ENCODE measurements at regions not wholly inside any gene's neighbourhood (a gene's known extent, or its start where the extent isn't known, plus 50 kb on each side); places are given as distances from the start of the nearest gene placed in this dataset.

DNA sequence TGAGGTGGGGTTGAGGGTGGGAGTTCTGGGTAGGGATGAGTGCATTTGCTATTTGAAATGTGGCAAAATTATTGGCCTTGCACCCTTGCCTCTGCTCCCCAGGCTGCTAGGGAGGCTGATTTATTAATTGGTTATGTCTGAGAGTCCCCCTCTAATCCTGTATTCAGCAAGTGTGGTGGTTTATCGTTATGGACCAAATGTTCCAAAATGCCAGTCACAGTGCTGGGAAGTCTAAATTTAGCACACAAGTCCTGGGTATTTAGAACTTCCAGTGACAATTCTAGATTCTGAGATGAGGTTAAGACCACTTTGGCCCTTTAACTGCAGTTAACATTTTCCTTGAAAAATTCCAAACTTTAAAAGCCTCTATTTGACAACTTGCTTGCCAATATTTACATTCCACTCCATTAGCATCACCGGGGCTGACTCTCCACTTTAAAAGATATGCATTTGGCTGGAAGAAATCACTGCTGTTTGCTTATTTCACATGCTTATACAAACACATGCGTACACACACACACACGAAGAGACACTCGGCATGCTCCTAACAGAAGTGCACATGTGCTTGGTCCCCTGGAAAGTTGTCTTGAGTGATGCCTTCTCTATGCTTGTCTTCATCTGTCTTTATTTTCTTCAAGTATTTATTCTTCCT, 247.7 kb downstream of the IL20RB start:
- DNase-seq = no peak

DNA sequence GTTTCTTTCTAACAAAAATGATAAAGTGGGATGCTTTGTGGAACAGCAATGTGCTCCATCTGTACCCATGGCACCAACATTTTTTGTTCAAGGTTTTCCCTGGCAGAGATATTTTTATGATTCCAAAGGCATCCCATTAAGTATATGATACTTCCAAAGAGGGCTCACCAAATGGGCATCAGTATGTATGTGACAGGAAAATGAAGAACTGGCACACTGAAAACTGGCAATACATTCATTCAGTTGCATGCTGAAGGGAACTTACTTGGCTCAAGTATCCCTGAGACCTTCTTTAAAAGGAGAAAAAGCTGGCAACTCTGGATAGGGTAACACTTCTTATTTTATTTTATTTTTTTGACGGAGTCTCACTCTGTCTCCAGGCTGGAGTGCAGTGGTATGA, 249.8 kb downstream of the IL20RB start:
- no peak for DNase-seq

GRCh38 chr3:137217733-137218132, 259.9 kb downstream of the IL20RB start:
- no peak for DNase-seq

- DNase-seq = no peak
Observed at GRCh38 chr3:137219801-137220445, 262.1 kb downstream of the IL20RB start.

GRCh38 chr3:137222736-137223225, 265.0 kb downstream of the IL20RB start:
- no peak for DNase-seq

- no peak for DNase-seq
Observed at GRCh38 chr3:137224464-137224863, 266.7 kb downstream of the IL20RB start.

DNA sequence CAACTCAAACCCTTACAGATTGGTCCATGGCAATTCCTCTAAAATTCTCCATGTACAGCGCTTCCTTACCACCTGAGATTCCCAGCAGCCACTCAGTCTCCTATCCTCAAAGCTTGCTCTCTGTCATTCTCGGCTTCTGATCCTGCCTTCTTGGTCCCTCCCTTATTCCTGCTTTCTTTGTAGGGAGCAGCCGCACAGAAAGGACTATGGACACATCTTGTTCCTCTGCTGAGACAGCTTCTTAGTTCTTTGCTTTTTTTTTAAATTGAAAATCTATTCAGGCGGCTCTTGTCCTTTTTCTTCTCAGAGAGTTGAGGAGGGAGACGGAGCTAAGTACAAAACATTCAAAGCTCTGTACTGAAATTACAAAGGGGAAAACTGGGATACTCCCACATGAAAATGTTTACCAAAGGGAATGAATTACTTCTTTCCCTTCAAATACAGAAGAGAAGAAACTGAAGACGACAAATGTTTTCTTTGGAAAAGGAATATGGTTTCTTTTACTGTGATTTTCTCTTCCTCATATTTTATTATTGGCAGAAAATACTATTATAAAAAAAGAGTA, 285.1 kb downstream of the IL20RB start:
- DNase-seq = no peak

- DNase-seq = no peak
Observed at GRCh38 chr3:137246491-137246890, 288.7 kb downstream of the IL20RB start.

DNA sequence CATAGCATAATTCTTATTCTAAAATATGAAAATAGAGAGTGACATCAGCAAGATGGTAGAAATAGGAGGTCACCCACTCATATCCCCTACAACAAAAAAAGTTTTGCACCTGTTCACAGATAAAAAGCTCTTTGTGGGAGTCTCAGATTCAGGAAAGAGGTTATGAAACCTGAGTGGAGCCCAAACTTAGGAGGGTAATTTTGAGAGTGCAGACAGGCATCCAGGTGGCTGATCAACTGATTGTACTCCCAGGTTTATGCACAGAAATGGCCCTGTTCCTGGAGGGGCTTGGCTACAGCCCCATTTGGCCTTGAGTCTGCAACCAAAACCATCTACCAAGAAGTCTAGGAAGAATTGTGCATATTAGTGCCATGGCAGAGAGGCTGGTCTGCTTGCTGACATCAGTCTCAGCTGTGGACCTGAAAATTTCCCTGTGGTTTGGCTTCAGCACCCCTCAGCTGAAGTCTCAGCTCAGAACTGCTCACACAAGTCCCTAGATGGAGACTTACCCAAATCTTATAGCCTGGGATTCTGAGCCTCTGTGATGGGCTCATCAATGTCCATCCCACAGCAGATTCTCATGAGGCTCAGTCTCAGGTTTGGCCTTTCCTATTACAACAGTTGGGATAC, 291.6 kb downstream of the IL20RB start:
- no peak for DNase-seq

DNA sequence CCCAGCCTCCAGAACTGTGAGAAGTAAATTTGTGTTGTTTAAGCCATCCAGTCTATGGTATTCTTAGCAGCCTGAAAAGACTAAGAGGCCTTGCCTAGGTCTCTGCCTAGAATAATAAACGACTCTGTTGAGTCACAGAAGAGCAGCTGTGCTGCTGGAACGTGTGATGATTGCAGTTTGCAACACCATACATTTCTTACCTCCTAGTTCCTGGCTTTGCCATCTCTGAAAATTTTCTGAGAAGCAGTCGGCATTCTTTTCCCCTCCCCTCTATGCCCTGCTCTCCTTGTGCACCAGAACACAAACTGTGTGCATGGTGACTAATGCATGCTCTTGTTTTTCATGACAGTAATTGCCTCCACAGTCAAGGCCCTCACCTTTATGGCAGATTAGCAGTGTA, 301.3 kb downstream of the IL20RB start:
- DNase-seq = no peak

GRCh38 chr3:137259701-137260100, 301.9 kb downstream of the IL20RB start:
- no peak for DNase-seq

DNA sequence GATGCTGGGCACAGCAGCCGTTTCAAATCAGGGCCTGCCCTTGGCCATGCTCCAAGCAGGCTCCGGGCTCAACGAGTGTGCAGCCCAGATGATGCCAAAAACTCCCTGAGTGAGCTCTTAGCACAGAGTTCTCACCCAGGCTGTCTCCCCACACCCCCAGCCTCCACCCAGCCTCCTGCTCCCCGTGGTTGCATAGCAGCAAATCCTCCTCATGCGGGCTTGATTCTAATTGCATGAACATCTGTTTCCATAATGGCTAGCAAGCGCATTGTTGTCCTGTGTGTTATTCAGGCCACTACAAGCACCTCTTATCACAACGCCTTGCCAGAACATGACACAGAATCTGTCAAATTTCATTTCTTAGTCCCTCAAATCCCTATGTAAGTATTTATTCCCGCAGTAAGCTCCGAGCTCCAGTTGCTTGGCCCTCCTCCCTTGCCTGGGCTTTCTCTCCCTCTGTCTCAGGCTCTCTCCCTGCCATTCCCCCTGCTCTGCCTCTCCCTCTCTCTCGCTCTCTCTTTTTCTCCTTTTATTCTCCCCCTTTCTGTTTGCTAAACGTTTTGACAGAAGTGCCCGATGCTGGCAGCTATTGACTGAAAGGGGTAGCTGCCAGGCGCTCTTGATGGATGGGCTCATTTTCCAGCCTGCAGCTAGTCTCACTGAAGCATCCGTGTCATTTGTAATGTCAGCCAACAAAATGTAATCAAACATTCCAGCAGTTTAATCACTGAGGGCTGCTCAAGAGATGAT, 306.5 kb downstream of the IL20RB start:
- no peak for DNase-seq

GRCh38 chr3:137264843-137265330, 307.1 kb downstream of the IL20RB start:
- no peak for DNase-seq

GRCh38 chr3:137282871-137283270, 325.1 kb downstream of the IL20RB start:
- no peak for DNase-seq

DNA sequence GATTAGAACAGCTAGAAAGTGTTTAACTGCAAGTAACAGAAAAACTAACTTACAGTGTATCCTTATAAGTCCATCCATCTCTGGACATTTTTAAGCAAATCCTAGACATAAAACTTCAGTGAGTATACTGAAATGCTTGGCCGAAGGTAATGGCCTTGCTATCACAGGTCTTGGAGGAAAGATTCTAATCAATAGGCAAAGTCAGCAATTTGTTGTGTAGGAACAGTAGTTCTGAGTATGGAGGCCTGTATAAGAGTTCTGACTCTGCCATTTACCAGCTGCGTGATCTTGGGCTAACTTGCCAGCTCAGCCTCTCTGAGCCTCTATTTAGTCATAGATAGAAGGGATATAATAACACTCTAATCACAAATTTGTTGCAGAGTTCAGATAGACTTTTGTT, 328.1 kb downstream of the IL20RB start:
- DNase-seq = no peak

- no peak for DNase-seq
Observed at GRCh38 chr3:137293086-137293485, 335.3 kb downstream of the IL20RB start.

DNA sequence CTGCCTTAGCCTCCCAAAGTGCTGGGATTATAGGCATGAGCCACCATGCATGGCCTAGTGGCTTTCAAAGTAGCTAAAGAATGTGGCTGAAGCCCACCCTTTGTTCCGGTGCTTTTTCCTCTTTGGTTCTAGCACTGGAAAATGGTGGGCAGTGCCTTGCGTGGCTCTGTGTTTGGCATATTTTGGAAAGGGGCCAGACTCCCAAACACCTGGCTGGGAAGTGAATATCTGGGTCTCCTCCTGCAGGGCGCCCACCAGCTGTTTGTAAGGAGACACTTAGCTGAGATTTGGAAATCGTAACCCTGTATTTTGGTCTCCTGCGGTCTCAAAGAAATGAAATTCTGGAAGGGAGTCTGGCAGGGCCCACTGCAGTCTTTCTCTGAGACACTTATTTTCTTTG, 336.4 kb downstream of the IL20RB start:
- DNase-seq = no peak

DNA sequence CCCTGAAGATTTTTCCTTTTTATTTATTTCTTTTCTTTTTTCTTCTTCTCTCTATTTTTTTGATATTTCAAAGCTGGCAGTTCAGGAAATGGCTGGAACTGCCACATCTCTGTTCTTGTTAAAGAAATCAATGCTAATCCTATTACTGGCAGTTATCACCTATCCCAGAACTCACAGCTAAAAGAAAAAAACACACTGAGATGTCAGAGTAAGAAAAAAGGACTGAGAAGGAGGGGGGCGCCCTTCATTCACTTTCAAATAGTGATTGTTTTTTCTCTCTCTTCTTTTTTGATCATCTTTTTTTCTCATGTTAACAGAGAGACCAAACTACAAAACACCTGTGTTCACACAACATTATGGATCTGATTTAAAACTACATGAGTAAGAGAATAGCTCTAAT, 337.1 kb downstream of the IL20RB start:
- no peak for DNase-seq

DNA sequence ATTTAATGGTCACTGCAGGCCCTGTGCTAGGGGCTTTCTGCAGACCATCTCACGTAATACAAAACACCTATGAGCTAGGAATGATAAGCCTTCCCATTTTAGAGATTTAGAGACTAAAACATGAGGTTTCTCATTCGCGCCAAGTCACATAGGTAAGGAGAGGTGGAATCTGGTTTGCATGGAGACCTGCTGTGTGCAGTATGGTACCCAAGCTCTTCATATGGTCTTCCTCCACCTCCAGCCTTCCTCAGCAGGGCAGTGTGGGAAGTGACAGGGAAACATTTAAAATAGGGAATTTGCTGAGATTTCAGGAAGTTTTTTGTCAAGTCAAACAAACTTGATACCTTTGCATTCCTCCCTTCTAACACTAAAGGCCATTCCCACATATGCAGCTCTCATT, 337.6 kb downstream of the IL20RB start:
- no peak for DNase-seq

DNA sequence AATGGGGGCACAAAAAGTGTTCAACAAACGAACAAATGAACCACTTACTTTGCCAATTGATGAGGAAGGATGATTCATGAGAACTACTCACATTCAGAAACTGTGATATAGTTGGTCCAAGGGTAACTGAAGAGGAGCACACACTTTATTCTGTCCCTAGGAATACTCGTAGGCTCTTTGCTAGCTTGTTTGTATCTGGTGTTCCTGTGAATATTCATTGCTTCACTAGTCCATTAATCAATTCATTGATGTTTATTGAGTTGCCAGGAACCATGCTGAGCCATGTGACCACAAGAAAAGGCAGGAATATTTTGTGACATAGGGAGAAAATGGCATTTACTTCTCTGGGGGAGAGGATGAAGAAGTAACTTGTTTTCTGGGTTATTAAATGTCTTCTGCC, 338.3 kb downstream of the IL20RB start:
- DNase-seq = no peak

DNA sequence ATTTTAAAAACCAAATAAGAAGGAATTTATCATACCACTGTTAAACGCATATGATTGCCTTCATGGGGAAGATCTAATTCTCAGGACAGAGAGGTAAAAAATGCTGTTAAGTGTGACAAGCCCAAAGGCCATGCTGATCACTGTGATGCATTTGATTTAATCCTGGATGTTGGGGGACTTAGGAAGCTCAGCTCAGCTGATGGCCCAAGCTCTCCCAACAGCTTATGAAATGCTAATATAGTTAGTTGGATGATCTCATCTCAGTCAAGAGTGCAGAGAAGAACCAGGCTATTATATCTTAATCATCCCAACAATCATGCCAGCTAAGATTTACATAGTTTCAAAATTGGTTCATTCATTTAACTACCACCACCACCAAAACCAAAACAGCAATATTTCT, 340.0 kb downstream of the IL20RB start:
- DNase-seq = no peak

DNA sequence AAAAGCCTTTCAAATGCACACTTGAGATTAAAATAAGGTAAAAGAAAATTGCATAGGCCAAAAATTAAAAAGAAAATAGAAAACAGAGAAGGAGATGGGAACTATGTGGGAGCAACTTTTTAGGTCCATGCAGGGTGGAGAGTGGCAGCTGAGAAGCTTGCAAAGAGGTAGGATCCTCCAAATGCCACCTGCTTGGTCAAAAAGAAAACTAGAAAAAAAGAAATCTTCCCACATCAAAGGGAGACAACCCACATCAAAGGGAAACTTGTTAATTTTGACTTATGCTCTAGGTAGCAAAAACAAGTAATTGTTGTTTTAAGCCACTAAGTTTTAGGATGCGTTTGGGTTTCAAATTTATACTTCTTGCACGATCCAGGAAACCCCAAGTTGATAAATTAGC, 342.9 kb downstream of the IL20RB start:
- no peak for DNase-seq
